H9 (cell line): ENCODE measurements at regions not wholly inside any gene's neighbourhood (a gene's known extent, or its start where the extent isn't known, plus 50 kb on each side); places are given as distances from the start of the nearest gene placed in this dataset.

Experiments used
- DNase-seq: peaks from one replicate; pipeline ENCODE4 v3.0.0-alpha.2; 2017
- H2AFZ ChIP-seq: one replicate; pipeline ENCODE4 v1.6.1; 2013; ENCODE audit warnings: mild to moderate bottlenecking, low read length, control low read depth, moderate library complexity
- H2AK5ac ChIP-seq: 2 replicates; pipeline ENCODE4 v1.6.1; 2013; ENCODE audit warnings: low read length, control low read depth, mixed read lengths; ENCODE audit not compliant: insufficient read length
- H2BK120ac ChIP-seq: one replicate; pipeline ENCODE4 v1.6.1; 2013; ENCODE audit warnings: low read depth, mild to moderate bottlenecking, low read length, control low read depth, inconsistent platforms; ENCODE audit not compliant: poor library complexity, severe bottlenecking
- H2BK12ac ChIP-seq: 2 replicates; pipeline ENCODE4 v1.6.1; 2013; ENCODE audit warnings: low read length, control low read depth, mixed read lengths, low read depth; ENCODE audit not compliant: insufficient read length
- H2BK15ac ChIP-seq: 2 replicates; pipeline ENCODE4 v1.6.1; 2013; ENCODE audit warnings: low read depth, low read length, control low read depth
- H2BK20ac ChIP-seq: one replicate; pipeline ENCODE4 v1.6.1; 2013; ENCODE audit warnings: low read depth, mild to moderate bottlenecking, low read length, control low read depth, inconsistent platforms; ENCODE audit not compliant: poor library complexity, severe bottlenecking
- H2BK5ac ChIP-seq: 2 replicates; pipeline ENCODE4 v1.6.1; 2013; ENCODE audit warnings: low read length, control low read depth, mixed read lengths; ENCODE audit not compliant: insufficient read length
- H3K14ac ChIP-seq: 2 replicates; pipeline ENCODE4 v1.6.1; 2013; ENCODE audit warnings: low read length, control low read depth; ENCODE audit not compliant: insufficient read depth
- H3K18ac ChIP-seq: 2 replicates; pipeline ENCODE4 v1.6.1; 2013; ENCODE audit warnings: low read depth, mild to moderate bottlenecking, mixed read lengths, low read length, control low read depth; ENCODE audit not compliant: insufficient read length
- H3K23ac ChIP-seq: 2 replicates; pipeline ENCODE4 v1.6.1; 2013; ENCODE audit warnings: low read length, control low read depth, mixed read lengths, low read depth; ENCODE audit not compliant: insufficient read length
- H3K23me2 ChIP-seq: 2 replicates; pipeline ENCODE4 v1.6.1; 2013; ENCODE audit warnings: low read depth, mild to moderate bottlenecking, mixed read lengths, low read length, control low read depth; ENCODE audit not compliant: insufficient read length, poor library complexity, severe bottlenecking
- H3K27ac ChIP-seq: 2 replicates; pipeline ENCODE4 v1.5.1; 2013; ENCODE audit warnings: low read length, control low read depth, mixed read lengths, low read depth; ENCODE audit not compliant: insufficient read length
- H3K27me3 ChIP-seq: 2 replicates; pipeline ENCODE4 v1.6.1; 2013; ENCODE audit warnings: low read length, control low read depth, inconsistent platforms; ENCODE audit not compliant: insufficient read depth
- H3K4ac ChIP-seq: 2 replicates; pipeline ENCODE4 v1.6.1; 2013; ENCODE audit warnings: low read depth, mild to moderate bottlenecking, control low read depth, inconsistent platforms, low read length, moderate library complexity
- H3K4me1 ChIP-seq: 2 replicates; pipeline ENCODE4 v1.6.1; 2013; ENCODE audit warnings: low read length, control low read depth, inconsistent platforms; ENCODE audit not compliant: insufficient read depth
- H3K4me2 ChIP-seq: 2 replicates; pipeline ENCODE4 v1.6.1; 2013; ENCODE audit warnings: low read length, control low read depth, mixed read lengths; ENCODE audit not compliant: insufficient read length, insufficient read depth
- H3K56ac ChIP-seq: 2 replicates; pipeline ENCODE4 v1.6.1; 2013; ENCODE audit warnings: low read depth, mild to moderate bottlenecking, mixed read lengths, low read length, control low read depth; ENCODE audit not compliant: insufficient read length
- H3K79me1 ChIP-seq: 2 replicates; pipeline ENCODE4 v1.6.1; 2013; ENCODE audit warnings: low read depth, mild to moderate bottlenecking, moderate library complexity, low read length, control low read depth, inconsistent platforms; ENCODE audit not compliant: insufficient read depth, poor library complexity, severe bottlenecking
- H3K79me2 ChIP-seq: 2 replicates; pipeline ENCODE4 v1.6.1; 2013; ENCODE audit warnings: low read length, control low read depth, inconsistent platforms; ENCODE audit not compliant: insufficient read depth
- H3K9ac ChIP-seq: 2 replicates; pipeline ENCODE4 v1.6.1; 2013; ENCODE audit warnings: low read length, control low read depth, mixed read lengths; ENCODE audit not compliant: insufficient read length; ENCODE audit errors: extremely low read depth
- H3K9me3 ChIP-seq: one replicate; pipeline ENCODE4 v1.6.1; 2013; ENCODE audit warnings: low read depth, low read length, inconsistent platforms; ENCODE audit not compliant: control insufficient read depth
- H3T11ph ChIP-seq: one replicate; pipeline ENCODE4 v1.6.1; 2013; ENCODE audit warnings: mild to moderate bottlenecking, low read length, control low read depth, inconsistent platforms
- H4K20me1 ChIP-seq: one replicate; pipeline ENCODE4 v1.6.1; 2013; ENCODE audit not compliant: control insufficient read depth, insufficient read length, insufficient read depth
- H4K5ac ChIP-seq: 2 replicates; pipeline ENCODE4 v1.6.1; 2013; ENCODE audit warnings: low read depth, mild to moderate bottlenecking, mixed read lengths, low read length, control low read depth; ENCODE audit not compliant: insufficient read length
- H4K8ac ChIP-seq: replicated peaks from 2 replicates; pipeline ENCODE4 v1.6.1; 2013; ENCODE audit warnings: low read length, control low read depth, mixed read lengths, low read depth; ENCODE audit not compliant: insufficient read length
- H4K91ac ChIP-seq: 2 replicates; pipeline ENCODE4 v1.6.1; 2013; ENCODE audit warnings: low read depth, mild to moderate bottlenecking, moderate library complexity, mixed read lengths, low read length, control low read depth; ENCODE audit not compliant: insufficient read length
- H3K27ac Mint-ChIP-seq, 3 experiments: 2 replicates in 2 of 3; 3 replicates in 1 of 3; pipeline ENCODE4 v1.8.0; 2020 to 2021; ENCODE audit warnings: mixed read lengths in 3 of 3, mild to moderate bottlenecking in 1 of 3, moderate library complexity in 1 of 3
- H3K27me3 Mint-ChIP-seq: 2 replicates; pipeline ENCODE4 v1.8.0; 2021; ENCODE audit warnings: low read depth, mild to moderate bottlenecking, moderate library complexity, mixed read lengths
- H3K36me3 Mint-ChIP-seq, 3 experiments: 2 replicates in 2 of 3; 3 replicates in 1 of 3; pipeline ENCODE4 v1.8.0; 2020 to 2021; ENCODE audit warnings: low read depth in 3 of 3, mixed read lengths in 3 of 3; ENCODE audit not compliant: insufficient read depth in 1 of 3
- H3K4me1 Mint-ChIP-seq, 2 experiments: 2 replicates each; pipeline ENCODE4 v1.8.0; 2020; ENCODE audit warnings: mixed read lengths in 2 of 2
- H3K4me3 Mint-ChIP-seq, 2 experiments: 2 replicates in 1 of 2; 3 replicates in 1 of 2; pipeline ENCODE4 v1.8.0; 2020 to 2021; ENCODE audit warnings: mild to moderate bottlenecking in 2 of 2, mixed read lengths in 2 of 2, moderate library complexity in 1 of 2
- H3K9me3 Mint-ChIP-seq, 2 experiments: 2 replicates in 1 of 2; 3 replicates in 1 of 2; pipeline ENCODE4 v1.8.0; 2020; ENCODE audit warnings: mild to moderate bottlenecking in 2 of 2, mixed read lengths in 2 of 2, moderate library complexity in 1 of 2
- WGBS: extraction: QIAGEN DNeasy Blood & Tissue Kit; methylation state at CpG from one replicate; pipeline ENCODE4 v1.1.7; 2013; ENCODE audit warnings: missing lambda C conversion rate, low lambda C conversion rate, mixed read lengths; ENCODE audit not compliant: insufficient read length; ENCODE audit errors: extremely low coverage; 5-methylcytosine and 5-hydroxymethylcytosine counted together
- TF ChIP-seq, protein P1 (sequence below): fragments of 200-600 bp; sonication (generic); conservative IDR thresholded peaks from 3 replicates; pipeline ENCODE4 v1.8.0; 2021; ENCODE audit warnings: antibody characterized with exemption, mild to moderate bottlenecking

DNA sequence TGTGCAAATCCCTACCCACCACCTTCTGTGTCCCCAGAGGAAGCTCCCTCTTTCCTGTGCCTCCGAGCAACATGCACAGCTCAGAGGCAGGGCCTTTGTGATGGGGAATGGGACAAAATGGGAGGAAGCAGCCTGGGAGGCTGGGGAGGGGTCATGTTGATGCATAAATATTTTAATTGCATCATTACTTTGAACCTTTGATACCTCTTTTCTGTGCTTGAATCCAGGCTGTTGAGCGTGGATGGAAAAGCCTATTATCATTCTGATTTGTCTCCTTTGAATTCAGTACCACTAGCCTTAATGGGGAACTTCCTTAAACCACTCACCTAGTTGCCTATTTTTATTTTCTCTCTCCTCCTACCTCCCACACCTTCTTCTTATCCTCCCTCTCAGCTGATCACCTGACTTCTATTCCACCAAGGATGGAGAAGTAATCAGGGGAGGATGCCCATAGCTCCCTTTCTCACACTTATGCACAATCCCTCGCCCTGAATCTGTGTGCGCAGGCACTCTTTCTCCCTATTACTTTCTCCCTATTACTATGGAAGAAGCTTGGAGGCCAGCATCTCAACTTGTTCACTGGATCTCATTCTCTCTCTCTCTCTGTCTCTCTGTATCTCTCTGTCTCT is 78.5 kb downstream of the SEC61G start:
- H3K27ac Mint-ChIP-seq: peak overlapping the region; percentile 6 to 95 (median 12); a peak in 2 of 7 replicates

More for the DNA sequence above, 78.5 kb downstream of the SEC61G start:
- no peaks in the 10 kb centered on the region for H3K79me2 ChIP-seq
- no peaks in the 10 kb centered on the region for H3K9me3 ChIP-seq
- H3K4me1 ChIP-seq: peaks cover 6% of the 10 kb centered on the region
- H3K23me2 ChIP-seq: no peaks in the 10 kb centered on the region
- H3K36me3 Mint-ChIP-seq: peaks cover 0 to 2% (median 0%) of the 10 kb centered on the region in 3 experiments; a peak in 2 of 7 replicates
- H2BK12ac ChIP-seq: no peak overlapping the region
- H4K91ac ChIP-seq: no peak overlapping the region
- H3K4me3 Mint-ChIP-seq: peak overlapping the region in 1 of 2 experiments; percentile 10; a peak in 1 of 5 replicates
- no peak overlapping the region for H2BK15ac ChIP-seq
- no peaks in the 10 kb centered on the region for H4K20me1 ChIP-seq
- no peak overlapping the region for H3K23ac ChIP-seq
- H3K18ac ChIP-seq: no peak overlapping the region
- no peaks in the 10 kb centered on the region for H3K79me1 ChIP-seq
- H4K8ac ChIP-seq: no peak overlapping the region
- H2BK20ac ChIP-seq: no peak overlapping the region
- no peak overlapping the region for H3T11ph ChIP-seq
- no peak overlapping the region for H4K5ac ChIP-seq
- H2BK120ac ChIP-seq: no peak overlapping the region
- peak overlapping the region; percentile 23 for H3K4me2 ChIP-seq
- no peak overlapping the region for H2BK5ac ChIP-seq
- DNase-seq: peak; percentile 76
- peaks cover 27 to 30% of the 10 kb centered on the region in 2 experiments for H3K4me1 Mint-ChIP-seq
- no peak overlapping the region for H3K56ac ChIP-seq
- no peak overlapping the region for H3K27ac ChIP-seq
- no peaks in the 10 kb centered on the region for H3K27me3 ChIP-seq
- no peak overlapping the region for H3K4ac ChIP-seq
- no peak overlapping the region for H2AK5ac ChIP-seq
- no CpG with 5 or more reads among the region's 4 CpGs for WGBS
- no peak overlapping the region for H3K9ac ChIP-seq
- H3K9me3 Mint-ChIP-seq: peaks cover 0 to 3% of the 10 kb centered on the region in 2 experiments; a peak in 4 of 5 replicates
- H3K14ac ChIP-seq: no peak overlapping the region
- TF ChIP-seq, protein P1, sequence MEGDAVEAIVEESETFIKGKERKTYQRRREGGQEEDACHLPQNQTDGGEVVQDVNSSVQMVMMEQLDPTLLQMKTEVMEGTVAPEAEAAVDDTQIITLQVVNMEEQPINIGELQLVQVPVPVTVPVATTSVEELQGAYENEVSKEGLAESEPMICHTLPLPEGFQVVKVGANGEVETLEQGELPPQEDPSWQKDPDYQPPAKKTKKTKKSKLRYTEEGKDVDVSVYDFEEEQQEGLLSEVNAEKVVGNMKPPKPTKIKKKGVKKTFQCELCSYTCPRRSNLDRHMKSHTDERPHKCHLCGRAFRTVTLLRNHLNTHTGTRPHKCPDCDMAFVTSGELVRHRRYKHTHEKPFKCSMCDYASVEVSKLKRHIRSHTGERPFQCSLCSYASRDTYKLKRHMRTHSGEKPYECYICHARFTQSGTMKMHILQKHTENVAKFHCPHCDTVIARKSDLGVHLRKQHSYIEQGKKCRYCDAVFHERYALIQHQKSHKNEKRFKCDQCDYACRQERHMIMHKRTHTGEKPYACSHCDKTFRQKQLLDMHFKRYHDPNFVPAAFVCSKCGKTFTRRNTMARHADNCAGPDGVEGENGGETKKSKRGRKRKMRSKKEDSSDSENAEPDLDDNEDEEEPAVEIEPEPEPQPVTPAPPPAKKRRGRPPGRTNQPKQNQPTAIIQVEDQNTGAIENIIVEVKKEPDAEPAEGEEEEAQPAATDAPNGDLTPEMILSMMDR: no peak
- no peaks in the 10 kb centered on the region for H3K27me3 Mint-ChIP-seq
- H2AFZ ChIP-seq: no peak overlapping the region
